ENCODE measurements at regions not wholly inside any gene's neighbourhood (a gene's known extent, or its start where the extent isn't known, plus 50 kb on each side); places are given as distances from the start of the nearest gene placed in this dataset.

GRCh38 chr2:138107288-138107687 lies 143.0 kb downstream of the HNMT start:
- no peak for TF ChIP-seq CTCF (IDR thresholded peaks at IDR 0.05)
- intact Hi-C loops (cut with DNase I) = no loop called here
- ATAC-seq = no peak

GRCh38 chr2:138110453-138111083 lies 146.3 kb downstream of the HNMT start:
- Histone ChIP-seq H3K27ac (no peak overlapping the region), H3K36me3 (no peaks in the 10 kb centered on the region), H3K4me1 (no peaks in the 10 kb centered on the region), H3K4me3 (no peak overlapping the region), H3K27me3 (ENCODE audit: low read depth) (no peaks in the 10 kb centered on the region), H3K9me3 (no peaks in the 10 kb centered on the region)
- DNase-seq (no peak), ATAC-seq (no peak)
- no peak for TF ChIP-seq CTCF (IDR thresholded peaks at IDR 0.05)
- intact Hi-C loops (cut with DNase I) = no loop called here

More at GRCh38 chr2:138107288-138107687, 143.0 kb downstream of the HNMT start:
- H3K9me3 ChIP-seq = no peaks in the 10 kb centered on the region
- DNase-seq = no peak
- H3K27ac ChIP-seq = no peak overlapping the region
- H3K4me1 ChIP-seq = no peaks in the 10 kb centered on the region
- H3K27me3 ChIP-seq (ENCODE audit: low read depth) = no peaks in the 10 kb centered on the region
- H3K36me3 ChIP-seq = no peaks in the 10 kb centered on the region
- no peak overlapping the region for H3K4me3 ChIP-seq

- Histone ChIP-seq H3K4me1 (no peaks in the 10 kb centered on the region), H3K27ac (no peak overlapping the region), H3K27me3 (ENCODE audit: low read depth) (no peaks in the 10 kb centered on the region), H3K9me3 (no peaks in the 10 kb centered on the region), H3K36me3 (no peaks in the 10 kb centered on the region), H3K4me3 (no peak overlapping the region)
- no peak for ATAC-seq
- intact Hi-C loops (cut with DNase I) = no loop called here
- TF ChIP-seq CTCF (IDR thresholded peaks at IDR 0.05) = no peak
- no peak for DNase-seq
These were observed 148.3 kb downstream of the HNMT start for GRCh38 chr2:138112536-138112935.

GRCh38 chr2:138113871-138114525 lies 149.7 kb downstream of the HNMT start:
- Histone ChIP-seq H3K9me3 (no peaks in the 10 kb centered on the region), H3K36me3 (no peaks in the 10 kb centered on the region), H3K4me3 (no peak overlapping the region), H3K27ac (no peak overlapping the region), H3K4me1 (no peaks in the 10 kb centered on the region), H3K27me3 (ENCODE audit: low read depth) (no peaks in the 10 kb centered on the region)
- TF ChIP-seq CTCF (IDR thresholded peaks at IDR 0.05) = no peak
- intact Hi-C loops (cut with DNase I) = no loop called here
- no peak for ATAC-seq
- no peak for DNase-seq

GRCh38 chr2:138115666-138116065 lies 151.4 kb downstream of the HNMT start:
- ATAC-seq (no peak), DNase-seq (no peak)
- no peaks in the 10 kb centered on the region for H3K4me1 ChIP-seq
- no peak overlapping the region for H3K27ac ChIP-seq
- no peak for TF ChIP-seq CTCF (IDR thresholded peaks at IDR 0.05)
- intact Hi-C loops (cut with DNase I) = no loop called here
- H3K4me3 ChIP-seq = no peak overlapping the region
- no peaks in the 10 kb centered on the region for H3K27me3 ChIP-seq (ENCODE audit: low read depth)
- no peaks in the 10 kb centered on the region for H3K9me3 ChIP-seq
- H3K36me3 ChIP-seq = no peaks in the 10 kb centered on the region
